Astrocyte of the hippocampus (primary cell): ENCODE measurements at regions not wholly inside any gene's neighbourhood (a gene's known extent, or its start where the extent isn't known, plus 50 kb on each side); places are given as distances from the start of the nearest gene placed in this dataset.
"Not testable (repeated sequence)": the region's sequence is repeated elsewhere in the genome, so short reads cannot be mapped to it uniquely, and the experiment has no call there.

Source experiments
- DNase-seq: peaks from one replicate; pipeline ENCODE4 v3.0.0; 2011; ENCODE audit warnings: low read depth, low spot score

- DNase-seq, result no peak
These were observed 164.5 kb upstream of the AGR3 start for GRCh38 chr7:17046259-17046658.

GRCh38 chr7:17046666-17047065, 164.9 kb upstream of the AGR3 start:
- no peak for DNase-seq

GRCh38 chr7:17053164-17053563, 171.4 kb upstream of the AGR3 start:
- DNase-seq, result not testable (repeated sequence)

- DNase-seq, result no peak
These were observed 172.4 kb upstream of the AGR3 start for GRCh38 chr7:17054206-17054605.

- no peak for DNase-seq
These were observed 173.1 kb upstream of the AGR3 start for GRCh38 chr7:17054836-17055235.

- no peak for DNase-seq
These were observed 173.8 kb upstream of the AGR3 start for GRCh38 chr7:17055596-17055995.

GRCh38 chr7:17056491-17057142, 174.8 kb upstream of the AGR3 start:
- no peak for DNase-seq

GRCh38 chr7:17057143-17057509, 175.3 kb upstream of the AGR3 start:
- no peak for DNase-seq

- peak; percentile 23 for DNase-seq
These were observed 176.8 kb upstream of the AGR3 start for GRCh38 chr7:17058568-17058967.

- no peak for DNase-seq
These were observed 178.3 kb upstream of the AGR3 start for GRCh38 chr7:17060051-17060450.

- no peak for DNase-seq
These were observed 179.7 kb upstream of the AGR3 start for GRCh38 chr7:17061443-17061842.

GRCh38 chr7:17062151-17063044, 180.6 kb upstream of the AGR3 start:
- DNase-seq, result no peak

- DNase-seq, result no peak
These were observed 181.2 kb upstream of the AGR3 start for GRCh38 chr7:17063045-17063383.

GRCh38 chr7:17067691-17068090, 185.9 kb upstream of the AGR3 start:
- no peak for DNase-seq

- no peak for DNase-seq
These were observed 187.4 kb upstream of the AGR3 start for GRCh38 chr7:17069146-17069545.

- no peak for DNase-seq
These were observed 188.5 kb upstream of the AGR3 start for GRCh38 chr7:17070231-17070708.

GRCh38 chr7:17071866-17072265, 190.1 kb upstream of the AGR3 start:
- DNase-seq, result no peak

GRCh38 chr7:17075601-17076255, 193.9 kb upstream of the AGR3 start:
- DNase-seq, result no peak

- DNase-seq, result no peak
These were observed 196.5 kb upstream of the AGR3 start for GRCh38 chr7:17078298-17078697.

- DNase-seq, result no peak
These were observed 201.8 kb upstream of the AGR3 start for GRCh38 chr7:17083392-17084165.

GRCh38 chr7:17084166-17084475, 202.3 kb upstream of the AGR3 start:
- no peak for DNase-seq

GRCh38 chr7:17085186-17085585, 203.4 kb upstream of the AGR3 start:
- no peak for DNase-seq
